ENCODE measurements at regions not wholly inside any gene's neighbourhood (a gene's known extent, or its start where the extent isn't known, plus 50 kb on each side); places are given as distances from the start of the nearest gene placed in this dataset.

DNA sequence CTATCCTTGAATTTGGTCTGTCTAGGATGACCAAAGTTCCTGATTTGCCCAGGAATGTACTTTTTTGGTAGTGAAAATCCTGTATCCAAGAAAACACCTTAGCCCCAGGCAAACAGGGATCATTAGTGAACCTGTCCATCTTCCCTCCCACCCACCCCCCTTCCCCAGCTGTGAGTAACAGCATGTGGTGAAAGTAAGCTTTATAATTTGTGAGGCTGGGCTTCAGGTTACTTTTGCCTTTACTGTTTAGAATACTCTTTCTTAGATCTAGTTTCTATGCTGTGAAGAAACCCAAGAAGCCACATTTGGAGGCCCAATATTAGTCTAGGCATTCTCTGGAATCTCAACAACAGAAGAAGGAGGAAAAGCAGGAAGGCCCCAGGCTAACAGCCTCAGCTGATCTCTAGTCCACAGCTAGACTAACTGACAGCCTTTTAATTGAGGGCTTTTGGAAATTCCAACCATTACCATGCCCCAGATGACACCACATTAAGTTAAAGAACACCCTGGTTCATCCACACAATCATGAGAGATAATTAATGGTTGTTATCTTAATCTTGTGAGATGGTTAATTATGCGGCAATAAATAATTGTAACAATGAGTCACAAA lies 703.0 kb upstream of the NUDT12 start:
- no peak for TF ChIP-seq EP300 (IDR thresholded peaks at IDR 0.05; ENCODE audit: borderline replicate concordance)
- TF ChIP-seq TEAD4 (IDR thresholded peaks at IDR 0.05) = no peak
- TF ChIP-seq ZBTB7A (IDR thresholded peaks at IDR 0.05; ENCODE audit: low read depth) = no peak
- no peak for TF ChIP-seq TAF1 (IDR thresholded peaks at IDR 0.05; ENCODE audit: low read depth)
- TF ChIP-seq REST (IDR thresholded peaks at IDR 0.05; ENCODE audit: low read depth) = no peak
- no peak for TF ChIP-seq RAD21 (IDR thresholded peaks at IDR 0.05; ENCODE audit: low read depth)
- TF ChIP-seq, protein P1, sequence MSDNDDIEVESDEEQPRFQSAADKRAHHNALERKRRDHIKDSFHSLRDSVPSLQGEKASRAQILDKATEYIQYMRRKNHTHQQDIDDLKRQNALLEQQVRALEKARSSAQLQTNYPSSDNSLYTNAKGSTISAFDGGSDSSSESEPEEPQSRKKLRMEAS (IDR thresholded peaks at IDR 0.05) = no peak
